ENCODE measurements at regions not wholly inside any gene's neighbourhood (a gene's known extent, or its start where the extent isn't known, plus 50 kb on each side); places are given as distances from the start of the nearest gene placed in this dataset.
A peak's percentile ranks its signal among the peaks of the same experiment; 100 is the strongest.
"Not testable (repeated sequence)": the region's sequence is repeated elsewhere in the genome, so short reads cannot be mapped to it uniquely, and the experiment has no call there.

DNA sequence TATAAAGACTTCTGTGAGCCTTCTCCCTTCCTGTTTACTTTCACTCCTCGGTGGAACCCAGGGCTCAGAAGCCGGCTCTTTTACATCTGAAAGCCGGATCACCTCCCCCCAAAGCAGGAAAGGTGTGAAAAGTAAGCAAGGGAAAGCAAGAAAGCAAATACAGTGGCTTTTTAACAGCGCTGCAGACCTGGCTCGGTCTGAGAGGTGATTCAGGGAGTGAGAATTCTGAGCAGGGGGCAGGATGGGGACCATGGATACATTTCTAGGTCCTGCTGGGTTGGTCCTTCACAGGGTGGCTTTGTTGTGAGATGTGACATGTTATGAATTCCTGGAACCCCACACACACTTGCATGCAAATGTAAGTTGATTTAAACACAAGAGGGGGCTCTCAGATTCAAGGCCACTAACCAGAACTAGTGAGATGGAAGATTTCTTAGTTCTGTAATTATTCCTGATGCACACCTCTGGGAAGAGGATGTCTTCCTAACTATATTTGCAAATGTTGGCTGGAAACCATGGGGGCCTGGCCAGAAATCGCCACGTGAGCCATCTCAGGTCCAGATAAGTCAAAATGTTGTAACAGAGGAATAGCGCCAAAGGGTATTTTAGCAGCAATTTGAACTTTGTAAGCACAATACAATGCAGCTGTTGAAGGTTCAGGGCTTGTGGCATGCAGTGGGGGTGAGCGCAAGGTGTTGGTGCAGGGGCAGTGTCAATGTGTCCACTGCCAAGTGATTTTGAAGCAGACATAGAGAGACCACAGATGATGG is 670.1 kb upstream of the LCORL start:
- Histone ChIP-seq H3K27ac (no peak overlapping the region), H3K9me3 (no peaks in the 10 kb centered on the region), H3K4me3 (no peak overlapping the region), H3K36me3 (no peaks in the 10 kb centered on the region), H3K4me1 (peaks cover 0 to 19% (median 9%) of the 10 kb centered on the region in 4 donors), H3K27me3 (no peaks in the 10 kb centered on the region)
- TF ChIP-seq EP300 (IDR thresholded peaks at IDR 0.05) = no peak
- no peak for TF ChIP-seq POLR2AphosphoS5 (IDR thresholded peaks at IDR 0.05)
- no peak for TF ChIP-seq CTCF (IDR thresholded peaks at IDR 0.05)
- no peak for TF ChIP-seq POLR2A (IDR thresholded peaks at IDR 0.05)
- WGBS, 5 donors = 19 to 38% (median 30%) methylated on average over 9 of the region's 9 CpGs
- intact Hi-C loops (cut with DNase I; ENCODE audit: low total_unique reads) = no loop called here
- DNase-seq = peak in 1 of 2 donors; percentile 18

DNA sequence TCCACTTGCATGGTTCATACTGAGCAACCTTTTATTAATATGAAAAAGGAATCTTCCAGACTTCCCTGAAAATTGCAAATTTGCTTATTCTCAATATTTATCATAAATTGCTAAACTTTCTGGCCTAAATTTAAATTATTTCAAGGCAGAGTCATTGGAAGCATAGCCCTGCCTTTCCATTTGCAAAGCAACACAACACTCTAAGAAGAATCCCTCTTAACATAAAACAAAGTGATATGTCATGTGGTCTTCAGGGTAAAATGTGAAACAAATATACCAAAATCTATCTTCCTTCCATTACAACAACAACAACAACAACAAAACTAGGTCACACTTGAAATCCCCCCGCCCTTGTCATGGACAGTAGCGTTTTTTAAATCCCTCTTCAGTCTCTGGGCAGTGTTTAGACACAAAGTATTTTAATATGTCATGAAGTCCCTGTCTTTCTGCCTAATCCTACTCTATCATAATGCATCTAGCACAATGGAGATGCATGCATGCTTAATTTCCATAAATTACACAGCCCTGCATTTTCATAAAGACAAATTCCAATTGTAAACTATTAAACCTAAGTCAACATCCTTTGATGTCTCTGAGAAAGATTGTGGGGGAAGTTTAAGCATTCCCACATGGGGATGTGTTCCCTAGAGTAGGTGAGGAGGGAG is 668.9 kb upstream of the LCORL start:
- no peaks in the 10 kb centered on the region for H3K36me3 ChIP-seq
- intact Hi-C loops (cut with DNase I; ENCODE audit: low total_unique reads) = no loop called here
- 78 to 92% (median 80%) methylated on average over 2 of the region's 2 CpGs for WGBS, 5 donors
- no peak overlapping the region for H3K27ac ChIP-seq
- no peak for TF ChIP-seq CTCF (IDR thresholded peaks at IDR 0.05)
- TF ChIP-seq POLR2AphosphoS5 (IDR thresholded peaks at IDR 0.05) = no peak
- no peak for TF ChIP-seq EP300 (IDR thresholded peaks at IDR 0.05)
- no peak for TF ChIP-seq POLR2A (IDR thresholded peaks at IDR 0.05)
- peaks cover 6 to 27% (median 15%) of the 10 kb centered on the region in 4 donors for H3K4me1 ChIP-seq
- H3K4me3 ChIP-seq = no peak overlapping the region
- H3K9me3 ChIP-seq = no peaks in the 10 kb centered on the region
- no peak for DNase-seq
- no peaks in the 10 kb centered on the region for H3K27me3 ChIP-seq

- intact Hi-C loops (cut with DNase I; ENCODE audit: low total_unique reads) = no loop called here
- Histone ChIP-seq H3K36me3 (no peaks in the 10 kb centered on the region), H3K4me1 (peaks cover 6 to 27% (median 15%) of the 10 kb centered on the region in 4 donors), H3K4me3 (no peak overlapping the region), H3K27me3 (no peaks in the 10 kb centered on the region), H3K27ac (no peak overlapping the region), H3K9me3 (no peaks in the 10 kb centered on the region)
- TF ChIP-seq CTCF (IDR thresholded peaks at IDR 0.05) (peak in 4 of 7 experiments; percentile 69 to 77 (median 70)), POLR2AphosphoS5 (IDR thresholded peaks at IDR 0.05) (no peak), EP300 (IDR thresholded peaks at IDR 0.05) (no peak), POLR2A (IDR thresholded peaks at IDR 0.05) (no peak)
- peak; percentile 55 to 90 for DNase-seq
- WGBS, 5 donors = 5 to 9% (median 6%) methylated on average over 7 of the region's 7 CpGs
These were observed 668.0 kb upstream of the LCORL start for GRCh38 chr4:18689308-18690115.

DNA sequence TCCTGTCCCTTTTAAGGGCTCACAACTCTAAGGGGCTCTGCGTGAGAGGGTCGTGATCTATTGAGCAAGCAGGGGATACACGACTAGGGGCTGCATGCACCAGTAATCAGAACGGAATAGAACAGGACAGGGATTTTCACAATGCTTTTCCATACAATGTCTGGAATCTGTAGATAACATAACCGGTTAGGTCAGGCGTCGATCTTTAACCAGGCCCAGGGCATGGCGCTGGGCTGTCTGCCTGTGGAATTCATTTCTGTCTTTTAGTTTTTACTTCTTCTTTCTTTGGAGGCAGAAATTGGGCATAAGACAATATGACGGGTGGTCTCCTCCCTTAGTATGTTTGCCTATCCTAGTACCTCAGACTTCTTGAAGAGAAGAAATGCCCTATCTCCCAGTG is 666.8 kb upstream of the LCORL start:
- H3K36me3 ChIP-seq; H3K27me3 ChIP-seq; H3K9me3 ChIP-seq; H3K4me3 ChIP-seq; H3K27ac ChIP-seq; intact Hi-C loops (cut with DNase I; ENCODE audit: low total_unique reads): not testable (repeated sequence)
- WGBS, 5 donors = 38 to 59% (median 56%) methylated on average over 7 to 9 of the region's 9 CpGs
- H3K4me1 ChIP-seq = peaks cover 6 to 27% (median 15%) of the 10 kb centered on the region in 4 donors
- peak in 1 of 2 donors; percentile 32 for DNase-seq
